HG03103 (cell line): ENCODE measurements at regions not wholly inside any gene's neighbourhood (a gene's known extent, or its start where the extent isn't known, plus 50 kb on each side); places are given as distances from the start of the nearest gene placed in this dataset.

Experiments
- ATAC-seq: cut with Tn5 transposase; IDR thresholded peaks from one replicate; pipeline ENCODE4 v1.9.1; 2021; ENCODE audit warnings: low read depth; ENCODE audit not compliant: unreplicated experiment

- ATAC-seq, result no peak
Observed at GRCh38 chr7:95669513-95669912, 73.2 kb upstream of the PDK4 start.

GRCh38 chr7:95668504-95669018 lies 72.2 kb upstream of the PDK4 start:
- no peak for ATAC-seq

DNA sequence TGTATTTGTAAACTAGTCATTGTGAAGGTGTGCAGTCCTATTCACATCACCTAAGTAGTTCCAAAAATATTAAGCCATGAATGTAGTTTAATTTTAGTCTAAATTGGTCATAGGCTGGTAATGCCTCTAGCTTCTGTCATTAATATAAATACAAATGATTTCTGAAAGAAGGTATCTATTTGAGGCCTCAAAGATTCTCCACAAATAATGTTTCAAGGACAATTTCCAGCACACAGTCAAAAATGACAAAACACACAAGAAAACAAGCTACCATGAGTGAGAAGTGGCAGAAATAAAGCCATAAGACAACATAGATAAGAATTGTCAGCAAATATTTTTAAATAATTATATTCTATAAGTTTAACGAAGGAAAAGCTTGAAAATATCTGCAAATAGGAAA lies 66.7 kb upstream of the PDK4 start:
- ATAC-seq, result no peak

- no peak for ATAC-seq
Observed at GRCh38 chr7:95660023-95660434, 63.7 kb upstream of the PDK4 start.

DNA sequence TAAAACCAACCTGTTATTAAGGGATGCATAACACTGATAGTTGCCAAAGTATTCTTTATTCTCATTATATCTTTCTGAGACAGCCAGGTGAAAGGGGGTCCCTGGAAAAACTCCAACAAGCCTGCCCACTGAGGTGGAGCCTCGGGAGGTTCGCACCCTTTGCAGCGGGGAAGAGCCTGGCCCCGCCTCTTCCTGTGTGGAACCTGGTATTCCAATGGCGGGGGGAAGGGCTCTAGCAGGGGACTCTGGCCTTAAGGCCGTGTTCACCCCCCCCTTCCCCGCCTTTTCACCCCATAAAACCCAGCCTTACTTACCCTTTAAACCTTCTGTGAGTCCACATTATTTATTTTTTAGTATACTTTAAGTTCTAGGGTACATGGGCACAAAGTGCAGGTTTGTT lies 62.4 kb upstream of the PDK4 start:
- ATAC-seq, result no peak

DNA sequence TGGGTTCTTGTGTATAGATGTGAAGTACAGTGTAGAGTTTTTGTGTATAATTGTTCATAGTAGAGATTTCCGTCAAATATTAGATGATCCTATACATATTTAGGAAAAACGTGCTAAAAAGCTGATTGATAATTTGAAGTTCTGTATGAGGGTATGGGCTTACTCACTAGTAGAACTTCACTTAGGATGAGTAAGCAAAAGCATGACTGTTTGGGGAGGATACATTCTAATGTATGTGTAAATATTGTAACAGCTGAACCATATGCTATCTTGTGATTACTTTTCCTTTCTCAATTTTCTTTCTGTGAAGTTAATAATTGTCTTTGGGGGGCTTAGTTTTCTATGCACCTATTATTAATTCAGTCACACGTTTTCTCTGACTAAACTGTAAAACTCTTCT lies 53.2 kb upstream of the PDK4 start:
- ATAC-seq, result no peak

DNA sequence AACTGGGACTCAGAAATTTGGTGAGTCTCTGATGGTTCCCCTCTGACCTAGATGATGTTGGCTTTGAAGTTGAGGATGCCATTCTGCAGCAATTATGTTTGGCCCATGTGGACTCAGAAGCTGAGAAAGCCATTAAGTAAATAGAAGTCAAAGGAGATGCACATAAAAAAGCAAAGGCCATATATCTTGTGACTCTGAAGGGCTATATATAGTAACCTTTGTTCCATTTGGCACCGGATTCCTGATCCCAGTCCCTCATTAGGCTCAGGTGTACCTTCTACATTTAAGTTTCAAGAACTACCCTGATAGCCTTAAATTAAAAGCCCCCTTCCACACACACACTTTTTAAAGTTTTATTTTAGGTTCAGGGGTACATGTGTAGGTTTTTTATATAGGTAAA lies 50.0 kb upstream of the PDK4 start:
- ATAC-seq, result no peak
